RWPE1 (cell line): ENCODE measurements at regions not wholly inside any gene's neighbourhood (a gene's known extent, or its start where the extent isn't known, plus 50 kb on each side); places are given as distances from the start of the nearest gene placed in this dataset.

Experiments
- CTCF ChIA-PET: fragments of 350-600 bp; sonication (Branson Sonifier 250); formaldehyde crosslinking; extraction: SDS; loops from one replicate; lab custom pipeline; 2021; lab: Yijun Ruan, JAX
- POLR2A ChIA-PET: fragments of 400-600 bp; formaldehyde crosslinking; extraction: SDS; loops from one replicate; lab custom pipeline; 2020; ENCODE audit warnings: antibody characterized with exemption; ENCODE audit not compliant: low non-redundant PET; lab: Yijun Ruan, JAX
- DNase-seq: peaks from one replicate; pipeline ENCODE4 v3.0.0; 2012; ENCODE audit warnings: low spot score
- H3K27ac ChIP-seq: fragments of 450-650 bp; 2 replicates; pipeline ENCODE4 v1.5.1; 2017
- TF ChIP-seq, protein P1 (sequence below): fragments of 450-650 bp; conservative IDR thresholded peaks from 2 replicates; pipeline ENCODE4 v1.5.1; 2017; ENCODE audit warnings: low read depth, mild to moderate bottlenecking

DNA sequence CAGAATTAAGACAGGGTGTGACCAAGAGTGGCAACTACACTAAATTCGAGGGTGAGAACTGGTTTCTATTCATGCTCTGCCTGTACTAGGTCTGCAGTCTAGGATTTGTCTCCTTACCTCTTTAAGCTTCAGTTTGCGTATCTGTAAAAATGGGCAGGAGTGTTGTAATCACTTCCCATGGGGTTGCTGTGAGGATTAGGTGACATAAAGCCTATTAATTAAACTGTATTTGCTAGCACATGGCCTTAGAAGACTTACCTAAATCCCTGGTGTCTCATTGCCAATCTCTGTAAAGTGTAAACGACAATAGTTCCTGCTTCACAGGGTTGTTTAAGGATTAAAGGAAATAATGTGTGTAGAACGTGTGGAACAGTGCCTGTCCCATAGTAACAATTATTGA, 193.6 kb downstream of the DRD1 start:
- DNase-seq, result no peak
- no peak overlapping the region for H3K27ac ChIP-seq
- POLR2A ChIA-PET, result no interaction called here
- TF ChIP-seq, protein P1, sequence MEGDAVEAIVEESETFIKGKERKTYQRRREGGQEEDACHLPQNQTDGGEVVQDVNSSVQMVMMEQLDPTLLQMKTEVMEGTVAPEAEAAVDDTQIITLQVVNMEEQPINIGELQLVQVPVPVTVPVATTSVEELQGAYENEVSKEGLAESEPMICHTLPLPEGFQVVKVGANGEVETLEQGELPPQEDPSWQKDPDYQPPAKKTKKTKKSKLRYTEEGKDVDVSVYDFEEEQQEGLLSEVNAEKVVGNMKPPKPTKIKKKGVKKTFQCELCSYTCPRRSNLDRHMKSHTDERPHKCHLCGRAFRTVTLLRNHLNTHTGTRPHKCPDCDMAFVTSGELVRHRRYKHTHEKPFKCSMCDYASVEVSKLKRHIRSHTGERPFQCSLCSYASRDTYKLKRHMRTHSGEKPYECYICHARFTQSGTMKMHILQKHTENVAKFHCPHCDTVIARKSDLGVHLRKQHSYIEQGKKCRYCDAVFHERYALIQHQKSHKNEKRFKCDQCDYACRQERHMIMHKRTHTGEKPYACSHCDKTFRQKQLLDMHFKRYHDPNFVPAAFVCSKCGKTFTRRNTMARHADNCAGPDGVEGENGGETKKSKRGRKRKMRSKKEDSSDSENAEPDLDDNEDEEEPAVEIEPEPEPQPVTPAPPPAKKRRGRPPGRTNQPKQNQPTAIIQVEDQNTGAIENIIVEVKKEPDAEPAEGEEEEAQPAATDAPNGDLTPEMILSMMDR, result no peak
- CTCF ChIA-PET, result interaction anchor here (0.5 kb wide), 1 partner anchor 33 kb away, joined by 3 read pairs; no protein-coding TSS in a partner anchor

- H3K27ac ChIP-seq, result no peak overlapping the region
- ChIA-PET CTCF (interaction anchor here (0.6 kb wide), 1 partner anchor 17 kb away, joined by 9 read pairs; no protein-coding TSS in a partner anchor), POLR2A (no interaction called here)
- DNase-seq, result no peak
- TF ChIP-seq, protein P1, result no peak
Measured at GRCh38 chr5:175248416-175248905, 195.5 kb downstream of the DRD1 start.

GRCh38 chr5:175246889-175247520, 197.0 kb downstream of the DRD1 start:
- ChIA-PET CTCF (no interaction called here), POLR2A (no interaction called here)
- TF ChIP-seq, protein P1, result no peak
- DNase-seq, result no peak
- H3K27ac ChIP-seq, result peak overlapping the region; percentile 71

GRCh38 chr5:175246242-175246888, 197.6 kb downstream of the DRD1 start:
- peak; percentile 79 for DNase-seq
- TF ChIP-seq, protein P1, result no peak
- peak overlapping the region; percentile 71 for H3K27ac ChIP-seq
- ChIA-PET CTCF (no interaction called here), POLR2A (no interaction called here)

GRCh38 chr5:175243441-175243840, 200.5 kb downstream of the DRD1 start:
- ChIA-PET POLR2A (no interaction called here), CTCF (interaction anchor here (0.5 to 0.7 kb wide), 2 partner anchors 13 to 31 kb away, joined by 4 read pairs; no protein-coding TSS in a partner anchor)
- TF ChIP-seq, protein P1, result no peak
- H3K27ac ChIP-seq, result no peak overlapping the region
- no peak for DNase-seq

GRCh38 chr5:175242207-175242606, 201.8 kb downstream of the DRD1 start:
- ChIA-PET POLR2A (no interaction called here), CTCF (interaction anchor here (0.5 to 0.8 kb wide), 3 partner anchors 214 to 403 kb away, joined by 3 read pairs; no protein-coding TSS in a partner anchor)
- no peak overlapping the region for H3K27ac ChIP-seq
- DNase-seq, result no peak
- TF ChIP-seq, protein P1, result no peak
